Type B pancreatic cell (in vitro differentiated cells): ENCODE measurements at regions not wholly inside any gene's neighbourhood (a gene's known extent, or its start where the extent isn't known, plus 50 kb on each side); places are given as distances from the start of the nearest gene placed in this dataset.
A peak's percentile ranks its signal among the peaks of the same experiment; 100 is the strongest.
"Not testable (repeated sequence)": the region's sequence is repeated elsewhere in the genome, so short reads cannot be mapped to it uniquely, and the experiment has no call there.

ENCODE experiments used
- DNase-seq: peaks from one replicate; pipeline ENCODE4 v3.0.0; 2021; ENCODE audit warnings: mixed read lengths; ENCODE audit not compliant: unreplicated experiment; ENCODE audit errors: extremely low spot score
- H3K27ac Mint-ChIP-seq: 2 replicates; pipeline ENCODE4 v1.8.0; 2021; ENCODE audit warnings: mild to moderate bottlenecking, mixed read lengths
- H3K27me3 Mint-ChIP-seq: 2 replicates; pipeline ENCODE4 v1.8.0; 2021; ENCODE audit warnings: mixed read lengths
- H3K36me3 Mint-ChIP-seq: 2 replicates; pipeline ENCODE4 v1.8.0; 2021; ENCODE audit warnings: mixed read lengths
- H3K4me1 Mint-ChIP-seq: one replicate; pipeline ENCODE4 v1.8.0; 2021; ENCODE audit warnings: mixed read lengths; ENCODE audit not compliant: unreplicated experiment
- H3K4me3 Mint-ChIP-seq: 2 replicates; pipeline ENCODE4 v1.8.0; 2021; ENCODE audit warnings: mild to moderate bottlenecking, mixed read lengths
- H3K9me3 Mint-ChIP-seq: 2 replicates; pipeline ENCODE4 v1.8.0; 2021; ENCODE audit warnings: mixed read lengths
- TF ChIP-seq, protein P1 (sequence below): fragments of 200-600 bp; sonication (generic); conservative IDR thresholded peaks from 2 replicates; pipeline ENCODE4 v1.5.0; 2021; ENCODE audit warnings: antibody characterized with exemption, mild to moderate bottlenecking

DNA sequence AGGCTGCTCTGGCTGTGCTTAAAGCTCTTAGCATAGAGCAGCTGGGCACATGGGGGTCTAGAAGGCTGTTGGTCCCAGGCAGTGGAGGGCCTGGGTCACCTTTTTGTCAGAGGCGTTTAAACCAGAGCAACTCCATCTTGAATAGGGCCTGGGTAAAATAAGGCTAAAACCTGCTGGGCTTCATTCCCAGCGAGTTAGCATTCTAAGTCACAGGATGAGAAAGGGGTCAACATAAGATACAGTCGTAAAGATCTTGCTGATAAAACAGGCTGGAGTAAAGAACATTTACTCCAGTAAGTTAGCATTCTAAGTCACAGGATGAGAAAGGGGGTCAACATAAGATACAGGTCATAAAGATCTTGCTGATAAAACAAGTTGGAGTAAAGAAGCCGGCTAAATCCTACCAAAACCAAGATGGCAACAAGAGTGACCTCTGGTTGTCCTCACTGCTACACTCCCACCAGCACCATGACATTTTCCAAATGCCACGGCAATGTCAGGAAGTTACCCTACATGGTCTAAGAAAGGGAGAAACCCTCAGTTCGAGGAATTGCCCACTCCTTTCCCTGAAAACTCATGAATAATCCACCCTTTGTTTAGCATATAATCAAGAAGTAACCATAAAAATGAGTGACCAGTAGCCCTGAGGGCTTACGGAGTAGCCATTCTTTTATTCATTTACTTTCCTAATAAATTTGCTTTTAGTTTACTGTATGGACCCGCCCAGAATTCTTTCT is 96.8 kb upstream of the PCBD1 start:
- Mint-ChIP-seq H3K4me1 (peaks cover 23% of the 10 kb centered on the region), H3K4me3 (no peak overlapping the region), H3K27me3 (no peaks in the 10 kb centered on the region), H3K27ac (no peak overlapping the region), H3K36me3 (no peaks in the 10 kb centered on the region), H3K9me3 (no peaks in the 10 kb centered on the region)
- no peak for DNase-seq
- TF ChIP-seq, protein P1, sequence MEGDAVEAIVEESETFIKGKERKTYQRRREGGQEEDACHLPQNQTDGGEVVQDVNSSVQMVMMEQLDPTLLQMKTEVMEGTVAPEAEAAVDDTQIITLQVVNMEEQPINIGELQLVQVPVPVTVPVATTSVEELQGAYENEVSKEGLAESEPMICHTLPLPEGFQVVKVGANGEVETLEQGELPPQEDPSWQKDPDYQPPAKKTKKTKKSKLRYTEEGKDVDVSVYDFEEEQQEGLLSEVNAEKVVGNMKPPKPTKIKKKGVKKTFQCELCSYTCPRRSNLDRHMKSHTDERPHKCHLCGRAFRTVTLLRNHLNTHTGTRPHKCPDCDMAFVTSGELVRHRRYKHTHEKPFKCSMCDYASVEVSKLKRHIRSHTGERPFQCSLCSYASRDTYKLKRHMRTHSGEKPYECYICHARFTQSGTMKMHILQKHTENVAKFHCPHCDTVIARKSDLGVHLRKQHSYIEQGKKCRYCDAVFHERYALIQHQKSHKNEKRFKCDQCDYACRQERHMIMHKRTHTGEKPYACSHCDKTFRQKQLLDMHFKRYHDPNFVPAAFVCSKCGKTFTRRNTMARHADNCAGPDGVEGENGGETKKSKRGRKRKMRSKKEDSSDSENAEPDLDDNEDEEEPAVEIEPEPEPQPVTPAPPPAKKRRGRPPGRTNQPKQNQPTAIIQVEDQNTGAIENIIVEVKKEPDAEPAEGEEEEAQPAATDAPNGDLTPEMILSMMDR: no peak

DNA sequence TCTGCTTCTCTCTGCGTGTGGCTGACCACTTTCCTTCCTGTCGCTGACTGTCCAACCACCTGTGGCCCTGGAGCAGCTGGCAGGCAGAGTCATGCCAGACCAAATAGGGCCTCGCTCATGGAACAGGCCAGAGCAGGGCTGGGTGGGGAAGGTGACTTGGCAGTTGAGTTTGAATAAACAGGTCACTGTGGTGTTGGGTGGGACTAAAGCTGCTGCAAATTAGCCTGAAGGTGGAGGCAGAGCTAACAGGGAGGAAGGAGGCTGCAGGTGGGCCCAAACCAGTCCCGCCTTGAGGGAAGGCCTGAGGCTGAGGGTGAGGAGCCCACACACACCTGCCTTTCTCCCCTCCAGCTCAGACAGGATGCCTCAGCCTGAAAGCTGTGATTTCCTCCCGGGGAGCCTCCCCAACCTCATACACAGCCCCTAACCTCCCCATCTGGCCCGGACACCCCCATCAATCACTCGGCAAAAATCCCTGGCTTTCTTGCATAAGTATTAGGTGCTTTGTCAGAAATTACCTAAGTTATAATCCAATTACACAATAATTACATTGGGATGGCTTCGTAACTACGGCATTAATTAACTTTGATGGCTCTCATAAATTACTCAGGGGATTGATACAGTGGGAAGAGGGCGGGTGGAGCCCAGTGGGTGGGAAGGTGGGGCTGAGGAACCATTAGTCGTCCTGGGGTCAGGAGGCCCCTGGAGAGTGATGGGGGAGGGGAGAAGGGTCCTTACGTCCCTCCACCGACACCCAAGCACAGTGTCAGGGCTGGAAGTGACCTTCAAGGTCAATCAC is 97.7 kb upstream of the PCBD1 start:
- Mint-ChIP-seq H3K36me3 (no peaks in the 10 kb centered on the region), H3K4me1 (peaks cover 26% of the 10 kb centered on the region), H3K27ac (peak overlapping the region; percentile 63), H3K4me3 (no peak overlapping the region), H3K9me3 (no peaks in the 10 kb centered on the region), H3K27me3 (no peaks in the 10 kb centered on the region)
- DNase-seq: no peak
- TF ChIP-seq, protein P1: no peak

DNA sequence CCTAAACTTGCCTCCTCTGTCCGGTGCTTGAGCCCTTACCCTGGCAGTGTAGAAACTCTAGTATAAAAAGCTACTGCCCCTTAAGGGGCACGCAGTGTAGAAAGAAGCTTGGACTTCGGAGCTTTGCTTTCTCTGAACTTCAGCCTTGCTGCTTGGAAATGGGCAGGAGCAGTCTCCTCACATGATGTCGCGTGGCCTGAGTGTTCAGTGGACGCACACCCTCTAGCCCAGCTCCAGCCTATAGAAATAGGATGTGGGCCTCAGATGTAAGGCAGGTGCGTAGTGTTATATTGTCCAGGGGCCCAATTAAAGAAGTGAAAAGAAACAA is 98.2 kb upstream of the PCBD1 start:
- no peaks in the 10 kb centered on the region for H3K36me3 Mint-ChIP-seq
- H3K9me3 Mint-ChIP-seq: no peaks in the 10 kb centered on the region
- H3K27me3 Mint-ChIP-seq: no peaks in the 10 kb centered on the region

DNA sequence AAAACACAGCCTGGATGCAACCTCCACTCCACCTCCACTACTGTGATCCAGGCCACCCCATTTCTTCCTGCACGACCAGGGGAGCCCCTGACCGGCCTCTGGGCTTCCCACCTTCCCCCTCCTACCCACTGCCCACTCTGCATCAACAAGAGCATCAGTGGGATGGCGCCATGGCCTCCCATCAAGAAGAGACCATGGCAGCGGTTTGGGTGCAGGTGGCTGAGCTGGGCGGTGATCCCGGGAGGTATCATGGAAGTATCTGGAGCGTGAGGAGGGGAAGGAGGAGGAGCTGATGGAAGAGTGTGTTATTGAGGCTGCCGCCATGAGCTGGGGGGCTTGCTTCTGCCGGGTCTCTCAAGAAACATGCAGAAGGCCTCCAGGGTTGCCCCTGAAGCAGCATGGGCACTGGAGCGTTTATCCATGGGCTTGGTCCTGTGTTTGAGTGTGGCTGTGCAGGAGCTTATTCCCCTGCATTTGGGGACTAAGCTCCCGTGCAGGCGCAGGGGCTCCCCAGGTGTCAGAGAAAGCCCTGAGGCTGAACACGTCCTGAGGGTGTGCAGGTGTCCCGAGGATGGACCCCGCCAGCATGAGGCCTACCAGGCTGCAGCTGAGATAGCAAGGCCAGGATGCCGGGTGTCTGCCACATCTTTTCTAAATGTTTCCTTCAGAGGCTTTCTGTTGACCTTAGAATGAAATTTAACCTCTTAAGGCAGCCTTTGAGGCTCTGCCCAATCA is 99.2 kb upstream of the PCBD1 start:
- TF ChIP-seq, protein P1: no peak
- Mint-ChIP-seq H3K27ac (no peak overlapping the region), H3K27me3 (no peaks in the 10 kb centered on the region), H3K4me3 (no peak overlapping the region), H3K4me1 (peaks cover 23% of the 10 kb centered on the region), H3K36me3 (no peaks in the 10 kb centered on the region), H3K9me3 (no peaks in the 10 kb centered on the region)
- DNase-seq: no peak

More for the DNA sequence above, 98.2 kb upstream of the PCBD1 start:
- Mint-ChIP-seq H3K27ac (no peak overlapping the region), H3K4me3 (no peak overlapping the region), H3K4me1 (peaks cover 26% of the 10 kb centered on the region)
- no peak for DNase-seq
- TF ChIP-seq, protein P1: no peak

DNA sequence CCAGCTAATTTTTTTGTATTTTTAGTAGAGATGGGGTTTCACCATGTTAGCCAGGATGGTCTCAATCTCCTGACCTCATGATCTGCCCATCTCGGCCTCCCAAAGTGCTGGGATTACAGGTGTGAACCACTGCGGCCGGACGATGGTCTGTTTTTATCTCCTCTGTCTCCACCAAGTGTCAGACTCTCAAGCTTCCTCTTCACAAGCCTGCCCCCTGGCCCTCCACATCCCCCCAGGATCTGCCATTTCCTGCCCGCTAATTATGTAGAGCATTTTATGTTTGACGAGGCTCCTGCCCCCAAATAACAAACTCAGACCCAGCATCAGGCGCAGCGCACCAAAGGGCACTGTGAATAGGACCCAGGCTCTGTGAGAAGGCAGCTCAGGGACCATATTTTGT is 101.8 kb upstream of the PCBD1 start:
- not testable (repeated sequence) for H3K36me3 Mint-ChIP-seq, H3K27ac Mint-ChIP-seq, H3K4me3 Mint-ChIP-seq, DNase-seq, H3K9me3 Mint-ChIP-seq, H3K27me3 Mint-ChIP-seq
- H3K4me1 Mint-ChIP-seq: peaks cover 23% of the 10 kb centered on the region

DNA sequence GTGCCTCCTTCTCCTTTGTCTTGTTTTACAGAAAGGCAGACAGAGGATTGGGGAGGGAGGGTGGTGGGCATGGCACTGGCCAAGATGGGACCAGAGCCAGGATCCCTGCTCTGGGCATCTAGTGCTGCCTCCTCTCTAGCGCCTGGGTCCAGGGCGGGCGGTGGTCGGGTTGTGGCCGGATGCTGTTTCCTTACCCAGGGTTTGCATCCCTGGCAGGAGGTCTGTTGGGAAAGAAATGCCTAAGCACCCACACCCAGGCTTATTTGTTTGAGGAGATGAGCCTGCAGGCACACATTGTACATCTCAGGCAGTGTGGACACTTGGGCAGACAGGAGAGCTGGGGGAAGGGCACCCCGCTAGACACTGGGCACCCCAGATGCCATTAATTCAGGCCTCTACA is 102.3 kb upstream of the PCBD1 start:
- Mint-ChIP-seq H3K27ac (no peak overlapping the region), H3K4me1 (peaks cover 23% of the 10 kb centered on the region), H3K9me3 (no peaks in the 10 kb centered on the region), H3K27me3 (peaks cover 3% of the 10 kb centered on the region), H3K4me3 (no peak overlapping the region), H3K36me3 (no peaks in the 10 kb centered on the region)
- no peak for DNase-seq
- TF ChIP-seq, protein P1: no peak
